DMS53 treated with DMSO at 0.1 percent for 48 hours (cell line): ENCODE measurements at regions not wholly inside any gene's neighbourhood (a gene's known extent, or its start where the extent isn't known, plus 50 kb on each side); places are given as distances from the start of the nearest gene placed in this dataset.
"Not testable (repeated sequence)": the region's sequence is repeated elsewhere in the genome, so short reads cannot be mapped to it uniquely, and the experiment has no call there.

Source experiments
- DNase-seq: peaks from one replicate; lab custom pipeline; 2025; ENCODE audit not compliant: unreplicated experiment; lab: John Stamatoyannopoulos, UW

GRCh38 chr2:189308056-189308790, 128.7 kb upstream of the COL5A2 start:
- no peak for DNase-seq

- no peak for DNase-seq
Observed at GRCh38 chr2:189309331-189309730, 129.8 kb upstream of the COL5A2 start.

GRCh38 chr2:189312211-189312610, 129.1 kb upstream of the WDR75 start:
- DNase-seq: no peak

- no peak for DNase-seq
Observed at GRCh38 chr2:189312643-189313042, 128.6 kb upstream of the WDR75 start.

GRCh38 chr2:189318761-189319160, 122.5 kb upstream of the WDR75 start:
- DNase-seq: no peak

GRCh38 chr2:189319424-189319823, 121.8 kb upstream of the WDR75 start:
- not testable (repeated sequence) for DNase-seq

- no peak for DNase-seq
Observed at GRCh38 chr2:189327879-189328847, 113.1 kb upstream of the WDR75 start.

- no peak for DNase-seq
Observed at GRCh38 chr2:189328848-189329245, 112.4 kb upstream of the WDR75 start.

GRCh38 chr2:189336276-189336975, 104.8 kb upstream of the WDR75 start:
- no peak for DNase-seq

- DNase-seq: no peak
Observed at GRCh38 chr2:189337656-189338055, 103.6 kb upstream of the WDR75 start.

- no peak for DNase-seq
Observed at GRCh38 chr2:189338115-189338514, 103.2 kb upstream of the WDR75 start.

GRCh38 chr2:189341077-189341476, 100.2 kb upstream of the WDR75 start:
- DNase-seq: no peak

- no peak for DNase-seq
Observed at GRCh38 chr2:189344043-189344442, 97.2 kb upstream of the WDR75 start.

GRCh38 chr2:189347540-189347939, 93.7 kb upstream of the WDR75 start:
- peak; percentile 42 for DNase-seq

GRCh38 chr2:189348369-189348768, 92.9 kb upstream of the WDR75 start:
- DNase-seq: no peak

GRCh38 chr2:189350540-189351209, 90.6 kb upstream of the WDR75 start:
- no peak for DNase-seq

- DNase-seq: not testable (repeated sequence)
Observed at GRCh38 chr2:189351933-189352332, 89.3 kb upstream of the WDR75 start.

GRCh38 chr2:189357375-189357774, 83.9 kb upstream of the WDR75 start:
- not testable (repeated sequence) for DNase-seq

- DNase-seq: no peak
Observed at GRCh38 chr2:189360861-189361260, 80.4 kb upstream of the WDR75 start.

- DNase-seq: no peak
Observed at GRCh38 chr2:189362283-189362682, 79.0 kb upstream of the WDR75 start.

- peak; percentile 20 for DNase-seq
Observed at GRCh38 chr2:189363559-189363958, 77.7 kb upstream of the WDR75 start.
